Loucy (cell line): ENCODE measurements at regions not wholly inside any gene's neighbourhood (a gene's known extent, or its start where the extent isn't known, plus 50 kb on each side); places are given as distances from the start of the nearest gene placed in this dataset.

ENCODE experiments used
- EZH2phosphoT487 ChIP-seq: fragments of 200-600 bp; IDR thresholded peaks from 2 replicates; pipeline ENCODE4 v1.6.1; 2018; ENCODE audit warnings: antibody characterized with exemption, mild to moderate bottlenecking, moderate library complexity, borderline replicate concordance
- TF ChIP-seq, protein P1 (sequence below): fragments of 200-600 bp; sonication (generic); conservative IDR thresholded peaks from 2 replicates; pipeline ENCODE4 v1.5.1; 2014; ENCODE audit warnings: mild to moderate bottlenecking, antibody characterized with exemption, low read length

GRCh38 chr2:40935349-40935748 lies 483.5 kb upstream of the SLC8A1 start:
- TF ChIP-seq, protein P1, sequence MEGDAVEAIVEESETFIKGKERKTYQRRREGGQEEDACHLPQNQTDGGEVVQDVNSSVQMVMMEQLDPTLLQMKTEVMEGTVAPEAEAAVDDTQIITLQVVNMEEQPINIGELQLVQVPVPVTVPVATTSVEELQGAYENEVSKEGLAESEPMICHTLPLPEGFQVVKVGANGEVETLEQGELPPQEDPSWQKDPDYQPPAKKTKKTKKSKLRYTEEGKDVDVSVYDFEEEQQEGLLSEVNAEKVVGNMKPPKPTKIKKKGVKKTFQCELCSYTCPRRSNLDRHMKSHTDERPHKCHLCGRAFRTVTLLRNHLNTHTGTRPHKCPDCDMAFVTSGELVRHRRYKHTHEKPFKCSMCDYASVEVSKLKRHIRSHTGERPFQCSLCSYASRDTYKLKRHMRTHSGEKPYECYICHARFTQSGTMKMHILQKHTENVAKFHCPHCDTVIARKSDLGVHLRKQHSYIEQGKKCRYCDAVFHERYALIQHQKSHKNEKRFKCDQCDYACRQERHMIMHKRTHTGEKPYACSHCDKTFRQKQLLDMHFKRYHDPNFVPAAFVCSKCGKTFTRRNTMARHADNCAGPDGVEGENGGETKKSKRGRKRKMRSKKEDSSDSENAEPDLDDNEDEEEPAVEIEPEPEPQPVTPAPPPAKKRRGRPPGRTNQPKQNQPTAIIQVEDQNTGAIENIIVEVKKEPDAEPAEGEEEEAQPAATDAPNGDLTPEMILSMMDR = 0 out of 2 replicates have a peak, but pooled peaks have one; percentile 25
- no peak for TF ChIP-seq EZH2phosphoT487
